Thoracic aorta (tissue), 2 donors: ENCODE measurements at regions not wholly inside any gene's neighbourhood (a gene's known extent, or its start where the extent isn't known, plus 50 kb on each side); places are given as distances from the start of the nearest gene placed in this dataset.

Experiments
- ATAC-seq: fragments of 150-250 bp; one replicate; pipeline ENCODE4 v1.8.0; 2017; ENCODE audit warnings: low read depth; ENCODE audit not compliant: insufficient number of reproducible peaks, low FRiP score
- DNase-seq: peaks from one replicate; pipeline ENCODE4 v3.0.0-alpha.2; 2020; ENCODE audit warnings: low spot score
- H3K27ac ChIP-seq, 2 donors: fragments of 200-600 bp; sonication (generic); 1 replicate in 1 of 2; 2 replicates in 1 of 2; pipeline ENCODE4 v1.5.1; 2016; ENCODE audit warnings: mild to moderate bottlenecking in 2 of 2, moderate library complexity in 2 of 2
- H3K27me3 ChIP-seq: fragments of 200-600 bp; sonication (generic); replicated peaks from 2 replicates; pipeline ENCODE4 v1.6.0; 2016; ENCODE audit warnings: mild to moderate bottlenecking; ENCODE audit not compliant: insufficient read depth
- H3K36me3 ChIP-seq: fragments of 200-600 bp; sonication (generic); one replicate; pipeline ENCODE4 v1.5.1; 2016
- H3K4me1 ChIP-seq, 2 donors: fragments of 200-600 bp; sonication (generic); 1 replicate in 1 of 2; 2 replicates in 1 of 2; pipeline versions ENCODE4 v1.5.1 to v1.6.0; 2016; ENCODE audit warnings: low read depth in 2 of 2, mild to moderate bottlenecking in 1 of 2; ENCODE audit not compliant: control insufficient read depth in 1 of 2
- H3K4me3 ChIP-seq: fragments of 200-600 bp; sonication (generic); 2 replicates; pipeline ENCODE4 v1.5.1; 2016; ENCODE audit warnings: mild to moderate bottlenecking
- H3K9me3 ChIP-seq: fragments of 200-600 bp; sonication (generic); 2 replicates; pipeline ENCODE4 v1.5.1; 2016
- CTCF ChIP-seq: fragments of 200-600 bp; sonication (generic); IDR thresholded peaks from one replicate; pipeline ENCODE4 v1.5.1; 2019; ENCODE audit warnings: antibody characterized with exemption

GRCh38 chr10:64075604-64076003 is 554.4 kb downstream of the REEP3 start:
- Histone ChIP-seq H3K9me3 (no peaks in the 10 kb centered on the region), H3K36me3 (no peaks in the 10 kb centered on the region), H3K27ac (no peak overlapping the region), H3K4me1 (peaks cover 4 to 11% of the 10 kb centered on the region in 2 donors), H3K4me3 (no peak overlapping the region), H3K27me3 (no peaks in the 10 kb centered on the region)
- no peak for TF ChIP-seq CTCF
- no peak for ATAC-seq
- no peak for DNase-seq

DNA sequence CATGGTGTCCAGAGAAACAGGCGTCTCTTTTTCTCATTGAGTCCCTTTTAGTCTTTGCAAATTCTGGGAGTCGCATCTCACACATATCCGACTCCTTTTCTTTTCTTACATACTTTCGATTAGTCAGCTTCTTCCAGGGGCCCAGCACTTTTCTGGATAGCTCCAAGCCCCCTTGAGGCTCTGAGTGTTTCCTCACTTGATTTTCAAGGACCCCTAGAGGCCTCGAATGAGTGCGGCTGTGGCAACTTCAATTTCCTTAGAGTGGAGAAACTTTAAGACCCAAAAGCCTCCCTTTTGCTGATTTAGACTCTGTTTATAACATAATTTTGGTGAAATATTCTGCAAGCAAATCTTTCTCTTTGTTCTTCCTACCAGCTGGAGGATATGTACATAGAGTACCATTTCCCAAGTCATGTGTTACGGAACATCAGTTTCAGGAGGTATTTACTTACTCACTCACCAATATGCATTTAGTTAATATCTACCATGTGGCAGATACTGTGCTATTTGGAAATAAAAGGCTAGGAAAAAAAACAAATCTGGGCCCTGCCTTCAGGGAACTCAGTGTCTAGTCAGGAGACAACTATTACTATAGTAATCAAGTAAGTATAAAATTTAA is 555.2 kb downstream of the REEP3 start:
- H3K36me3 ChIP-seq, result no peaks in the 10 kb centered on the region
- no peak for ATAC-seq
- no peak overlapping the region for H3K27ac ChIP-seq
- H3K27me3 ChIP-seq, result no peaks in the 10 kb centered on the region
- H3K4me3 ChIP-seq, result no peak overlapping the region
- peaks cover 4 to 5% of the 10 kb centered on the region in 2 donors for H3K4me1 ChIP-seq
- no peaks in the 10 kb centered on the region for H3K9me3 ChIP-seq
- no peak for DNase-seq
- TF ChIP-seq CTCF, result no peak

GRCh38 chr10:64079341-64079740 is 558.1 kb downstream of the REEP3 start:
- H3K9me3 ChIP-seq, result no peaks in the 10 kb centered on the region
- ATAC-seq (no peak), DNase-seq (no peak)
- no peak overlapping the region for H3K27ac ChIP-seq
- TF ChIP-seq CTCF, result no peak
- no peak overlapping the region for H3K4me3 ChIP-seq
- H3K4me1 ChIP-seq, result no peaks in the 10 kb centered on the region
- no peaks in the 10 kb centered on the region for H3K36me3 ChIP-seq
- H3K27me3 ChIP-seq, result no peaks in the 10 kb centered on the region

DNA sequence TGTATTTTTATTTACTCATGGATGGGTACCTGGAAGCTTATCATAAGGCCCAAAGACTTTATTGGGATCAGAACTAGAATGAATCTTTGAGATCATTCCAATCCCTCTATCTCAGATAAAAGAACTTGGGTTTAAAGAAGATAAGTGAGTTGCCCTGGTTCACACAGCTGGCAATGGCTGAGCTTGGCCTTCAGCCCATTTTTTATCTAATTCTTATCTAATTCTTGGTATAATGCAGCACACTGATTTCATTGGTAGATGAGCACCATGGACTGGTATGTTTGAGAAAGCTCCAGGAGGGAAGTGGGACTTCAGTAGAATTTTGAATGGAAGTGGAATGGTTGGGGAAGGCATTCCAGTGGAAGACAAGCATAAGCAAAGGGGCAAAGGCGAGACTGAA is 558.9 kb downstream of the REEP3 start:
- Histone ChIP-seq H3K9me3 (no peaks in the 10 kb centered on the region), H3K27ac (no peak overlapping the region), H3K4me3 (no peak overlapping the region), H3K36me3 (no peaks in the 10 kb centered on the region), H3K4me1 (no peaks in the 10 kb centered on the region), H3K27me3 (no peaks in the 10 kb centered on the region)
- no peak for DNase-seq
- no peak for TF ChIP-seq CTCF
- no peak for ATAC-seq

DNA sequence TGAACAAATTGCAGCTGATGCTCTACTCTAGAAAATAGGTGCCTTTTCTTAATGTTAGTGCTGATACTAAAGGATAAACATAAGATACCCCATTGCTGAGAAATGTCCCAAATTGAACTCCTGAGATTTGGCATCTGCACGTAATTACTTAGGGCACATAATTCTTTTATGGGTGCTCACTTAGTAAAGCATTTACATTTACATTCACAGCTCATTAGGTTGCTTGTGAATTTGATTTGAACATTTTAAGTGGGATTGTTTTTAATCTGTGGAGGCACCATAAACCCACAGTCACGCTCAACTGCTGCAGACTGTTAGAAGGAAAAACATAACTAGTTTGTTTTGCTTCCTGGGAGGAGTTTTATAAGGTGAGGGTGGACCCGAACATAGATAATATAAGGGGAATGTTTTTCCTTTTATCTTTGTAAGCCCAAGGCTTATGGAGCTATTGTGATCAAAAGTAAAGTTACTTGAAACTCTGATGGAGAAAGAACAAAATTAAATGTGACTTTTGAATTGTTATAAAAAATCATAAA is 560.8 kb downstream of the REEP3 start:
- Histone ChIP-seq H3K4me1 (no peaks in the 10 kb centered on the region), H3K27ac (no peak overlapping the region), H3K4me3 (no peak overlapping the region), H3K9me3 (no peaks in the 10 kb centered on the region), H3K36me3 (no peaks in the 10 kb centered on the region), H3K27me3 (no peaks in the 10 kb centered on the region)
- no peak for DNase-seq
- no peak for TF ChIP-seq CTCF
- no peak for ATAC-seq
